HFFc6 (cell line): ENCODE measurements at regions not wholly inside any gene's neighbourhood (a gene's known extent, or its start where the extent isn't known, plus 50 kb on each side); places are given as distances from the start of the nearest gene placed in this dataset.

Source experiments
- DNase-seq: peaks from one replicate; pipeline ENCODE4 v3.0.0-alpha.2; 2018
- H3K27ac Mint-ChIP-seq: 2 replicates; pipeline ENCODE4 v1.8.0; 2020; ENCODE audit warnings: mild to moderate bottlenecking, mixed read lengths
- H3K27me3 Mint-ChIP-seq: 2 replicates; pipeline ENCODE4 v1.8.0; 2021; ENCODE audit warnings: mild to moderate bottlenecking, moderate library complexity, mixed read lengths; ENCODE audit not compliant: insufficient read depth
- H3K36me3 Mint-ChIP-seq: 2 replicates; pipeline ENCODE4 v1.8.0; 2021; ENCODE audit warnings: low read depth, mixed read lengths
- H3K4me1 Mint-ChIP-seq: 2 replicates; pipeline ENCODE4 v1.8.0; 2020; ENCODE audit warnings: low read depth, mixed read lengths
- H3K4me3 Mint-ChIP-seq: 2 replicates; pipeline ENCODE4 v1.8.0; 2020; ENCODE audit warnings: mild to moderate bottlenecking, moderate library complexity, mixed read lengths
- H3K9me3 Mint-ChIP-seq: 2 replicates; pipeline ENCODE4 v1.8.0; 2020; ENCODE audit warnings: mild to moderate bottlenecking, mixed read lengths
- CTCF ChIP-seq: fragments of 200-600 bp; sonication (generic); IDR thresholded peaks from 2 replicates; pipeline ENCODE4 v1.5.0; 2021; ENCODE audit warnings: antibody characterized with exemption, mild to moderate bottlenecking

GRCh38 chr5:96582343-96582742 lies 79.8 kb upstream of the CAST start:
- Mint-ChIP-seq H3K4me1 (peaks cover 30% of the 10 kb centered on the region), H3K9me3 (no peaks in the 10 kb centered on the region), H3K4me3 (no peak overlapping the region; the same call in 1 of the 2 replicates), H3K27me3 (no peaks in the 10 kb centered on the region; the same call in 1 of the 2 replicates), H3K27ac (peak overlapping the region; percentile 44; the same call in 1 of the 2 replicates), H3K36me3 (no peaks in the 10 kb centered on the region)
- TF ChIP-seq CTCF, result no peak
- DNase-seq, result no peak

- H3K27ac Mint-ChIP-seq, result no peak overlapping the region
- no peaks in the 10 kb centered on the region; the same call in 1 of the 2 replicates for H3K27me3 Mint-ChIP-seq
- no peak for DNase-seq
- H3K4me3 Mint-ChIP-seq, result no peak overlapping the region
- H3K4me1 Mint-ChIP-seq, result peaks cover 9% of the 10 kb centered on the region
- H3K9me3 Mint-ChIP-seq, result no peaks in the 10 kb centered on the region
- TF ChIP-seq CTCF, result no peak
- H3K36me3 Mint-ChIP-seq, result no peaks in the 10 kb centered on the region
Observed at GRCh38 chr5:96584712-96585111, 77.5 kb upstream of the CAST start.

GRCh38 chr5:96588539-96588938 lies 73.6 kb upstream of the CAST start:
- peaks cover 11% of the 10 kb centered on the region for H3K4me1 Mint-ChIP-seq
- no peak overlapping the region for H3K27ac Mint-ChIP-seq
- H3K4me3 Mint-ChIP-seq, result no peak overlapping the region
- H3K27me3 Mint-ChIP-seq, result no peaks in the 10 kb centered on the region; the same call in 1 of the 2 replicates
- no peak for TF ChIP-seq CTCF
- DNase-seq, result no peak
- H3K9me3 Mint-ChIP-seq, result no peaks in the 10 kb centered on the region
- H3K36me3 Mint-ChIP-seq, result no peaks in the 10 kb centered on the region

DNA sequence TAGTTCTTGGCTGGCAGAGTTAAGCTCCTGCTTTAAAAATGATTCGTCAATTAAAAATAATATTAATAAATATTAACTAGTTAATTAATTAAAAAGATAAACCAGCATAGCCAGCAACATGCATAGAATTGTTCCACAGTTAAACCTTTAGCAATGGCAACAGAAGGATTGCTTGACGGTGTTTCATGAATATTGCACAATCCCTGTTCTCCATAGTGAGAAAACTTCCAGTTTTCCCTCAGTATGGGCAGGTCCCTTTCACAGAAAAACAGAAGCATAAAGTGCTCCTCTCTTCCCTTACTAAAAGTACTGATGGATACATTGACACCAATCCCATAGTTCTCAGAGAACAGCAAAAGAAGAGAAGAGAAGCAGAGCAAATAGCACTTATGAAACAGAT lies 71.4 kb upstream of the CAST start:
- Mint-ChIP-seq H3K4me3 (no peak overlapping the region; the same call in 1 of the 2 replicates), H3K9me3 (no peaks in the 10 kb centered on the region), H3K4me1 (peaks cover 17% of the 10 kb centered on the region), H3K36me3 (no peaks in the 10 kb centered on the region), H3K27ac (no peak overlapping the region), H3K27me3 (no peaks in the 10 kb centered on the region; the same call in 1 of the 2 replicates)
- DNase-seq, result no peak
- TF ChIP-seq CTCF, result no peak

DNA sequence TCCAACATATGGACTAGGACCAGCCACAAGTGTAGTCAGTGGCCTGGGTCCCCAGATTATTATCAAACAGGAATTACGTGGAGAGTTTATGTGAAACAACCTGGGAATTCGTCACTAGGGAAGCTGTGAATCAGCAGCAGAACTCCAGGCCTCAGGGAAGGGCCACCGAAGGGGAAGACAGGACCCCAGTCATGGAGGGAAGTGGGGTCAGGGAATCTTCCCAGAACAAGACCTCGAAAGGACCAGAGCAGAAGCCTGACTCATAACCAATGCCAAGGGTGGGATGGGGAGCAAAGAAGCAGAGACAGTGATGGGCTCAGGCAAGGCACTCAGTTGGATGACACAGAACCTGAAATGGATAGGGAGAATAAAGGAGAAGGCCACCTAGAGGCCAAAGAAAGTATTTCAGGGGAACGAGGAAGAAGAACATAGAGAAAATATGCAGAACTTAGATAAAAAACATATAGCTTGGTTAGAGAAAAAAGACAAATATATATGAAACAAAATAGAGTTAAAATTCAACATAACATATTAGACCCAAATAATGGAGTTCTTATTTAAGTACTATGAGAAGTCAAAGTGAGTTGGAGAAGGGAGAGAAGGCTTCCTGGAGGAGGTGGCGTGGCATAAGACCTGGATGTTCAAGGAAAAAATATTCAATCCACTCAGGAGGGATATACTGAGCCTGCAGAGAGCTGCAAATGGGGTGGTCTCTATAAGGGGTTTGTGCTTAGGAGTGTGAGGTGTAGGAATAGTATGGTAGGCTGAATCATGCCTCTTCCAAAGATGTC lies 66.7 kb upstream of the CAST start:
- TF ChIP-seq CTCF, result peak; percentile 80

More for the DNA sequence above, 66.7 kb upstream of the CAST start:
- no peak overlapping the region for H3K27ac Mint-ChIP-seq
- no peak overlapping the region for H3K4me3 Mint-ChIP-seq
- H3K4me1 Mint-ChIP-seq, result peaks cover 28% of the 10 kb centered on the region
- no peaks in the 10 kb centered on the region; the same call in 1 of the 2 replicates for H3K27me3 Mint-ChIP-seq
- DNase-seq, result no peak
- no peaks in the 10 kb centered on the region for H3K36me3 Mint-ChIP-seq
- H3K9me3 Mint-ChIP-seq, result no peaks in the 10 kb centered on the region
